ENCODE measurements at regions not wholly inside any gene's neighbourhood (a gene's known extent, or its start where the extent isn't known, plus 50 kb on each side); places are given as distances from the start of the nearest gene placed in this dataset.

DNA sequence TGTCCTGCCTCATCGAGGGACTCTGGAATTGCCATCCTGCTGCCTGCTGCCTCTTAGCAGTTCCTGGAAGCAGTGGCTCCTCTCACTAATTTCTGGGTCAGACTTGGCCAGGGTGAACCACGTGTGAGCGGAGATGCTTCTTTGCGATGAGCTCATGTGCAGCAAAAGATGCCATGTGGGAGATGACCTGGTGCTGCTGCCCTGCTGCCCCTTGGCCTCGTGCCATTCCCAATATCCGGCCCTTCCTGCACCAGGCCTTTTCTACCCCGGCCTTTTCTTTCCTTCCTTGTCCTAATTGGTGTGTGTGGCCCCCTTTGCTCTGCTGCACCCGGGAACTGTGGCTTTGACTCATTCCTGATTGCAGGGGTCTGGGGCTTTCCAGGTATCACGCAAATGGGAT, 296.9 kb upstream of the HS6ST1 start:
- TF ChIP-seq CTCF (conservative IDR thresholded peaks at IDR 0.05; ENCODE audit: low read depth, low read length), result no peak
- H3K4me3 ChIP-seq (ENCODE audit: low read depth, low read length), result no peak overlapping the region
- no peak for DNase-seq (ENCODE audit: low read depth)

GRCh38 chr2:128617029-128617590, 298.4 kb upstream of the HS6ST1 start:
- H3K4me3 ChIP-seq (ENCODE audit: low read depth, low read length), result no peak overlapping the region
- DNase-seq (ENCODE audit: low read depth), result no peak
- TF ChIP-seq CTCF (conservative IDR thresholded peaks at IDR 0.05; ENCODE audit: low read depth, low read length), result no peak

- TF ChIP-seq CTCF (conservative IDR thresholded peaks at IDR 0.05; ENCODE audit: low read depth, low read length), result no peak
- no peak for DNase-seq (ENCODE audit: low read depth)
- H3K4me3 ChIP-seq (ENCODE audit: low read depth, low read length), result no peak overlapping the region
These were observed 299.0 kb upstream of the HS6ST1 start for GRCh38 chr2:128617661-128618060.

DNA sequence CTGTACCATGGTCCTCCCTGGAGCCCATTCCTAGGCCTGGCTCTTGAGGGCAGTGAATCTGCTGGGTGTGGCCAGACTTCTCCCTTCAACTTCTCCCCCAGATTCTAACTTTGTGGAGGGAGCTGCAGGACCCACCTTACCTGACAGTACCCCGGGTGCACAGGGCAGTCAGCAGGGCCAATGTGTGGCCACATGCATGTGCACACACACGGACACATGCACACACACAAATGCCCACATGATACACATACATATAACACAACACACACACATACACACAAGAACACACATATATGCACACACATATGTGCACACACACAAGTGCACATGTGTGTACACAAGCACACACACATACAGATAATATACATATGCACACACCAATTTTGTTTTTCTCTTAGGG, 300.0 kb upstream of the HS6ST1 start:
- H3K4me3 ChIP-seq (ENCODE audit: low read depth, low read length), result no peak overlapping the region
- DNase-seq (ENCODE audit: low read depth), result no peak
- no peak for TF ChIP-seq CTCF (conservative IDR thresholded peaks at IDR 0.05; ENCODE audit: low read depth, low read length)

DNA sequence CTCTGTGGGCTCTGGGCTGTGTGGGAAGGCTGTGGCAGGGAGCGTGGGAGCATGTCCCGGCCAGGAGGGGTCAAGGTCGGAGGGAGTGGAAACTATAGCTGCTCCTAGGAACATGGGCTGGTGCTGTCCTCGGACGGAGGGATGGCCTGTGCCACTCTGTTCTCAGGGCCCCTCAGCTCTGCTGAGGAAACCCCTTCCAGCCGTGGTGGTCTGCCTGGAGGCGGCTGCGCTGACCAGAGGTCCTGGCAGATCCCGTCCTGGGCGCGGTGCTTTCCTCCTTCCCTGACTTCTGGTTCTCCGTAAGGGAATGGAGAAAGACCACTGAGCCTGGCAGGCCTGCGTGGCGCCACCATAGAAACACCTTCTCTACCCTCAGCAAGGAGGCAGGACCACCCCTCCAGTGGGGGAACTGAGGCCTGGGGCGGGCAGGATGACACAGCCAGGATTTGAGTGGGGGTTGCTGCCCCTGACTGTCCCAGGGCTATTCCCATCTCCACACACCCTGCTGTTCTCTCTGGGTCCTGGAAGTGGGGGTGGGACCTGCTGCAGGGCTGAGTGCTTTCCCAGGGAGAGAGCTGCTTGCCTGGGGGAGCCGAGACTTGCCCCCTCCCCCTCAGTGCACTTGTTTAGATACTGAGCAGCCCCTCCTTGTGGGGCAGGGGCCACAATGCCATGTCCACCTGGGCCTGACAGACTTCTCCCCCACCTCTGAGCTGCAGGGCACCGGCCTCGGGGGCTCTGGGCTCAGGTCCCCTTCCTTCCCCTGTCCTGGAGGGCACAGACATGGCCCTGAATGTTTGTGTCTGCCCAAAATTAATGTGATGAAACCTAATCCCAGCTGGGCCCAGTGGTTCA, 301.0 kb upstream of the HS6ST1 start:
- no peak for DNase-seq (ENCODE audit: low read depth)
- no peak overlapping the region for H3K4me3 ChIP-seq (ENCODE audit: low read depth, low read length)
- no peak for TF ChIP-seq CTCF (conservative IDR thresholded peaks at IDR 0.05; ENCODE audit: low read depth, low read length)

GRCh38 chr2:128621074-128621473, 302.4 kb upstream of the HS6ST1 start:
- TF ChIP-seq CTCF (conservative IDR thresholded peaks at IDR 0.05; ENCODE audit: low read depth, low read length), result no peak
- no peak overlapping the region for H3K4me3 ChIP-seq (ENCODE audit: low read depth, low read length)

DNA sequence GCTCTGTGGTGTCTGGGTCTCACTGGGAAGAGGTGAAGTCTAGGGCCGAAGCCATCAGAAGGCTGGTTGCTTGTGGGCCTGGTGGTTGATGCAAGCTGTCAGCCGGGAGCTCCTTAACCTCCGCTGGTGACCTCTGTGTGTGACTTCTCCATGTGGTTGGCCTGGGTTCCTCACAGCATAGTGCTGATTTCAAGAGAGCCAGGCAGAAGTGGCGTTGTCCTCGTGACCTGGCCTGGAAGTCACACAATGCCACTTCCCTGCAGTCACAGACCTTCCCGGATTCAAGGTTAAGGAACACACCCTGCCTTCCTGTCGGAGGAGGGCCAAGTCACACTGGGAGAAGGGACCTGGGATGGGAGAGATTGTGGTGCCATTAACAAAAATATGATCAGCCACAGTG, 303.7 kb upstream of the HS6ST1 start:
- no peak for TF ChIP-seq CTCF (conservative IDR thresholded peaks at IDR 0.05; ENCODE audit: low read depth, low read length)
- no peak for DNase-seq (ENCODE audit: low read depth)
- H3K4me3 ChIP-seq (ENCODE audit: low read depth, low read length), result no peak overlapping the region

More at GRCh38 chr2:128621074-128621473, 302.4 kb upstream of the HS6ST1 start:
- no peak for DNase-seq (ENCODE audit: low read depth)
